ENCODE measurements at regions not wholly inside any gene's neighbourhood (a gene's known extent, or its start where the extent isn't known, plus 50 kb on each side); places are given as distances from the start of the nearest gene placed in this dataset.

DNA sequence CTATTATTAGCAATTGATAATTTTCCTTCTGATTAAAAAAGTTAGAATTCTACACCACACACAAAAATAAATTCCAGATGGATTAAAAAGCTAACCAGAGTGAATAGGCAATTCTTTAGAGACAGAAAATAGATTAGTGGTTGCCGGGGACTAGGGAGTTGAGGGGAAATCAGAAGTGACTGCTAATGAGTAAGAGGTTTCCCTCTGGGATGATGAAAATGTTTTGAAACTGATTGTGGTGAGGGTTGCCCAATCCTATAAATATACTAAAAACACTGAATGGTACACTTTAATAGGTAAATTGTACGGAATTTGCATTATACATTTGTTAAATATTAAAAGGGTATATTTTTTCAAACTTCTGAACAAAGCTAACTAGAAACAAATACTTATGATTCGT lies 214.9 kb downstream of the GPAM start:
- H3K4me1 Mint-ChIP-seq, result no peaks in the 10 kb centered on the region; a peak in 1 of 4 replicates
- H3K27ac ChIP-seq (ENCODE audit: insufficient read length, low read depth, low read length), result no peak overlapping the region
- no CpG with 5 or more reads among the region's 3 CpGs for WGBS (ENCODE audit: extremely low coverage, insufficient read length, low lambda C conversion rate)

More for the DNA sequence above, 214.9 kb downstream of the GPAM start:
- Histone ChIP-seq H2BK20ac (ENCODE audit: low read depth, low read length, poor library complexity, severe bottlenecking) (no peak overlapping the region), H3K9ac (ENCODE audit: extremely low read depth, insufficient read length, low read length) (no peak overlapping the region), H3K4me1 (ENCODE audit: insufficient read depth, low read length) (no peaks in the 10 kb centered on the region), H4K20me1 (ENCODE audit: control insufficient read depth, insufficient read depth, insufficient read length) (no peaks in the 10 kb centered on the region), H2AK5ac (ENCODE audit: insufficient read length, low read length) (no peak overlapping the region), H2BK120ac (ENCODE audit: low read depth, low read length, poor library complexity, severe bottlenecking) (no peak overlapping the region), H3K4me2 (ENCODE audit: insufficient read depth, insufficient read length, low read length) (no peak overlapping the region), H3K79me1 (ENCODE audit: insufficient read depth, low read depth, low read length, poor library complexity, severe bottlenecking) (no peaks in the 10 kb centered on the region), H4K8ac (replicated peaks; ENCODE audit: insufficient read length, low read depth, low read length) (no peak overlapping the region), H3K23ac (ENCODE audit: insufficient read length, low read depth, low read length) (no peak overlapping the region), H3K27me3 (ENCODE audit: insufficient read depth, low read length) (no peaks in the 10 kb centered on the region), H3K9me3 (ENCODE audit: control insufficient read depth, low read depth, low read length) (no peaks in the 10 kb centered on the region), H4K5ac (ENCODE audit: insufficient read length, low read depth, low read length) (no peak overlapping the region), H3K23me2 (ENCODE audit: insufficient read length, low read depth, low read length, poor library complexity, severe bottlenecking) (no peaks in the 10 kb centered on the region), H3K4ac (ENCODE audit: low read depth, low read length) (no peak overlapping the region), H3K79me2 (ENCODE audit: insufficient read depth, low read length) (no peaks in the 10 kb centered on the region), H3K56ac (ENCODE audit: insufficient read length, low read depth, low read length) (no peak overlapping the region), H2AFZ (ENCODE audit: low read length) (no peak overlapping the region), H2BK15ac (ENCODE audit: low read depth, low read length) (no peak overlapping the region), H2BK5ac (ENCODE audit: insufficient read length, low read length) (no peak overlapping the region), H3K14ac (ENCODE audit: insufficient read depth, low read length) (no peak overlapping the region), H3K18ac (ENCODE audit: insufficient read length, low read depth, low read length) (no peak overlapping the region), H2BK12ac (ENCODE audit: insufficient read length, low read depth, low read length) (no peak overlapping the region), H3T11ph (ENCODE audit: low read length) (no peak overlapping the region), H4K91ac (ENCODE audit: insufficient read length, low read depth, low read length) (no peak overlapping the region)
- Mint-ChIP-seq H3K4me3 (no peak overlapping the region), H3K27me3 (ENCODE audit: low read depth) (no peaks in the 10 kb centered on the region), H3K9me3 (peaks cover 10 to 14% of the 10 kb centered on the region in 2 experiments; a peak in 4 of 5 replicates), H3K27ac (no peak overlapping the region; a peak in 1 of 7 replicates), H3K36me3 (ENCODE audit: insufficient read depth in 1 of 3, low read depth in 3 of 3) (peaks cover 0 to 5% (median 0%) of the 10 kb centered on the region in 3 experiments; a peak in 6 of 7 replicates)
- TF ChIP-seq, protein P1, sequence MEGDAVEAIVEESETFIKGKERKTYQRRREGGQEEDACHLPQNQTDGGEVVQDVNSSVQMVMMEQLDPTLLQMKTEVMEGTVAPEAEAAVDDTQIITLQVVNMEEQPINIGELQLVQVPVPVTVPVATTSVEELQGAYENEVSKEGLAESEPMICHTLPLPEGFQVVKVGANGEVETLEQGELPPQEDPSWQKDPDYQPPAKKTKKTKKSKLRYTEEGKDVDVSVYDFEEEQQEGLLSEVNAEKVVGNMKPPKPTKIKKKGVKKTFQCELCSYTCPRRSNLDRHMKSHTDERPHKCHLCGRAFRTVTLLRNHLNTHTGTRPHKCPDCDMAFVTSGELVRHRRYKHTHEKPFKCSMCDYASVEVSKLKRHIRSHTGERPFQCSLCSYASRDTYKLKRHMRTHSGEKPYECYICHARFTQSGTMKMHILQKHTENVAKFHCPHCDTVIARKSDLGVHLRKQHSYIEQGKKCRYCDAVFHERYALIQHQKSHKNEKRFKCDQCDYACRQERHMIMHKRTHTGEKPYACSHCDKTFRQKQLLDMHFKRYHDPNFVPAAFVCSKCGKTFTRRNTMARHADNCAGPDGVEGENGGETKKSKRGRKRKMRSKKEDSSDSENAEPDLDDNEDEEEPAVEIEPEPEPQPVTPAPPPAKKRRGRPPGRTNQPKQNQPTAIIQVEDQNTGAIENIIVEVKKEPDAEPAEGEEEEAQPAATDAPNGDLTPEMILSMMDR (conservative IDR thresholded peaks at IDR 0.05), result no peak
- DNase-seq, result no peak
